ENCODE measurements at regions not wholly inside any gene's neighbourhood (a gene's known extent, or its start where the extent isn't known, plus 50 kb on each side); places are given as distances from the start of the nearest gene placed in this dataset.

GRCh38 chr7:19262826-19263225, 117.6 kb upstream of the FERD3L start:
- intact Hi-C loops (cut with DNase I; ENCODE audit: low total_unique reads), result no loop called here
- H3K4me1 ChIP-seq, result no peaks in the 10 kb centered on the region

GRCh38 chr7:19249281-19249680, 104.1 kb upstream of the FERD3L start:
- Histone ChIP-seq H3K27ac (no peak overlapping the region), H3K36me3 (peaks cover 3% of the 10 kb centered on the region), H3K4me3 (no peak overlapping the region), H3K27me3 (no peaks in the 10 kb centered on the region), H3K4me1 (no peaks in the 10 kb centered on the region), H3K9me3 (no peaks in the 10 kb centered on the region)
- DNase-seq (ENCODE audit: low spot score in 2 of 2), result no peak
- intact Hi-C loops (cut with DNase I; ENCODE audit: low total_unique reads), result no loop called here
- TF ChIP-seq POLR2A (IDR thresholded peaks at IDR 0.05), result no peak
- no peak for TF ChIP-seq CTCF (IDR thresholded peaks at IDR 0.05)
- TF ChIP-seq POLR2AphosphoS5 (IDR thresholded peaks at IDR 0.05), result no peak

More at GRCh38 chr7:19262826-19263225, 117.6 kb upstream of the FERD3L start:
- Histone ChIP-seq H3K4me3 (no peak overlapping the region), H3K27me3 (no peaks in the 10 kb centered on the region), H3K36me3 (no peaks in the 10 kb centered on the region), H3K27ac (no peak overlapping the region), H3K9me3 (peaks cover 0 to 3% of the 10 kb centered on the region in 2 donors)
- TF ChIP-seq CTCF (IDR thresholded peaks at IDR 0.05) (no peak), POLR2AphosphoS5 (IDR thresholded peaks at IDR 0.05) (no peak), POLR2A (IDR thresholded peaks at IDR 0.05) (no peak)
- DNase-seq (ENCODE audit: low spot score in 2 of 2), result no peak

GRCh38 chr7:19248681-19249080, 103.5 kb upstream of the FERD3L start:
- intact Hi-C loops (cut with DNase I; ENCODE audit: low total_unique reads), result no loop called here
- Histone ChIP-seq H3K27ac (no peak overlapping the region), H3K4me3 (no peak overlapping the region), H3K36me3 (peaks cover 3% of the 10 kb centered on the region), H3K27me3 (no peaks in the 10 kb centered on the region), H3K9me3 (no peaks in the 10 kb centered on the region), H3K4me1 (no peaks in the 10 kb centered on the region)
- TF ChIP-seq CTCF (IDR thresholded peaks at IDR 0.05) (no peak), POLR2AphosphoS5 (IDR thresholded peaks at IDR 0.05) (no peak), POLR2A (IDR thresholded peaks at IDR 0.05) (no peak)
- no peak for DNase-seq (ENCODE audit: low spot score in 2 of 2)

- no peaks in the 10 kb centered on the region for H3K4me1 ChIP-seq
- H3K4me3 ChIP-seq, result no peak overlapping the region
- no peak overlapping the region for H3K27ac ChIP-seq
- no peaks in the 10 kb centered on the region for H3K27me3 ChIP-seq
- DNase-seq (ENCODE audit: low spot score in 2 of 2), result no peak
- no peaks in the 10 kb centered on the region for H3K9me3 ChIP-seq
- TF ChIP-seq CTCF (IDR thresholded peaks at IDR 0.05), result no peak
- TF ChIP-seq POLR2A (IDR thresholded peaks at IDR 0.05), result no peak
- TF ChIP-seq POLR2AphosphoS5 (IDR thresholded peaks at IDR 0.05), result no peak
- peaks cover 3% of the 10 kb centered on the region for H3K36me3 ChIP-seq
- intact Hi-C loops (cut with DNase I; ENCODE audit: low total_unique reads), result no loop called here
Observed at GRCh38 chr7:19248115-19248514, 102.9 kb upstream of the FERD3L start.

- DNase-seq (ENCODE audit: low spot score in 2 of 2), result no peak
- peaks cover 3% of the 10 kb centered on the region for H3K36me3 ChIP-seq
- H3K9me3 ChIP-seq, result no peaks in the 10 kb centered on the region
- intact Hi-C loops (cut with DNase I; ENCODE audit: low total_unique reads), result no loop called here
- H3K27me3 ChIP-seq, result no peaks in the 10 kb centered on the region
- TF ChIP-seq POLR2AphosphoS5 (IDR thresholded peaks at IDR 0.05) (no peak), POLR2A (IDR thresholded peaks at IDR 0.05) (no peak), CTCF (IDR thresholded peaks at IDR 0.05) (no peak)
- no peak overlapping the region for H3K4me3 ChIP-seq
- H3K4me1 ChIP-seq, result no peaks in the 10 kb centered on the region
- no peak overlapping the region for H3K27ac ChIP-seq
Observed at GRCh38 chr7:19247017-19247416, 101.8 kb upstream of the FERD3L start.

Data from breast epithelium (tissue), 4 donors.